ENCODE measurements at regions not wholly inside any gene's neighbourhood (a gene's known extent, or its start where the extent isn't known, plus 50 kb on each side); places are given as distances from the start of the nearest gene placed in this dataset.

DNA sequence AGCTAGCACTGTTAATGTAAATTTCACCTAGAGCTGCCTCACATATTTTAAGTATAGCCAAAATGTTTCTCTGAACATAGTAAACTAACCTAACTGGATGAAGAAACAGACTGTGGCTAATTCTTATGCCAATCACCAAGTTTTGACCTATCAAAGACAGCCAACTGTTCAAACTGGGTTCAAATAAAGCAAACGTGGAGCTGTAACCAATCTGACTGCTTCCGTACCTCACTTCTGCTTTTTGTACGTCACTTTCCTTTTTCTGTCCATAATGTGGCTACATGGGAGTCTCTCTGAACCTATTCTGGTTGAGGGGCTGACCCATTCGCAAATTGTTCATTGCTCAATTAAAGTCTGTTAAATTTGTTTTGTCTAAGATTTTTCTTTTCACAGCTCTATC, 66.3 kb upstream of the ETV1 start:
- no peak for TF ChIP-seq POLR2A (IDR thresholded peaks at IDR 0.05)
- TF ChIP-seq CTCF (IDR thresholded peaks at IDR 0.05 in 4 of 5, conservative IDR thresholded peaks at IDR 0.05 in 1 of 5), result no peak
